ENCODE measurements at regions not wholly inside any gene's neighbourhood (a gene's known extent, or its start where the extent isn't known, plus 50 kb on each side); places are given as distances from the start of the nearest gene placed in this dataset.

DNA sequence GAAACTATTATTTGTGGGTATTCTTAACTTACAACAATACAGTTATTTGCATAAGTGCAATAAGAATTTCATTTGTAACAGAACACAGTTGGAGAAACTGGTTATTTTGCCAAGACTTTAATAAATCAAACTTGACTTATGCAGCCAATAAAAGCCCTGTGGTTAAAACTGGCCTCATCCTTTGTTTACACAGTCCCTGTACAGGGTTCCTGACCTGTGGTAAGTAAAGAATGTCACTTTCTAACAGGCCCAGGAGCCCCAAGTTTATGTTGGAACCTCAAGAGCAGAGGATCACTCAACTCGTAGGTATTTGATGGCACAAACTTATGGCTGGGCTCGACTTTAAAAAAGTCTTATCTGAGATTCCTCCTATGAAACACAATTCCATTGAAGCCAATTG, 88.6 kb upstream of the PTCHD1 start:
- intact Hi-C loops (cut with DNase I): no loop called here
- Histone ChIP-seq H3K9me3 (no peaks in the 10 kb centered on the region), H3K27ac (no peak overlapping the region), H3K36me3 (no peaks in the 10 kb centered on the region), H3K4me1 (no peaks in the 10 kb centered on the region), H3K4me3 (no peak overlapping the region), H3K27me3 (no peaks in the 10 kb centered on the region)
- whole genome bisulfite sequencing, 2 donors: 19 to 26% methylated on average over 2 of the region's 2 CpGs
- DNase-seq: no peak
- TF ChIP-seq, protein P1, sequence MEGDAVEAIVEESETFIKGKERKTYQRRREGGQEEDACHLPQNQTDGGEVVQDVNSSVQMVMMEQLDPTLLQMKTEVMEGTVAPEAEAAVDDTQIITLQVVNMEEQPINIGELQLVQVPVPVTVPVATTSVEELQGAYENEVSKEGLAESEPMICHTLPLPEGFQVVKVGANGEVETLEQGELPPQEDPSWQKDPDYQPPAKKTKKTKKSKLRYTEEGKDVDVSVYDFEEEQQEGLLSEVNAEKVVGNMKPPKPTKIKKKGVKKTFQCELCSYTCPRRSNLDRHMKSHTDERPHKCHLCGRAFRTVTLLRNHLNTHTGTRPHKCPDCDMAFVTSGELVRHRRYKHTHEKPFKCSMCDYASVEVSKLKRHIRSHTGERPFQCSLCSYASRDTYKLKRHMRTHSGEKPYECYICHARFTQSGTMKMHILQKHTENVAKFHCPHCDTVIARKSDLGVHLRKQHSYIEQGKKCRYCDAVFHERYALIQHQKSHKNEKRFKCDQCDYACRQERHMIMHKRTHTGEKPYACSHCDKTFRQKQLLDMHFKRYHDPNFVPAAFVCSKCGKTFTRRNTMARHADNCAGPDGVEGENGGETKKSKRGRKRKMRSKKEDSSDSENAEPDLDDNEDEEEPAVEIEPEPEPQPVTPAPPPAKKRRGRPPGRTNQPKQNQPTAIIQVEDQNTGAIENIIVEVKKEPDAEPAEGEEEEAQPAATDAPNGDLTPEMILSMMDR (IDR thresholded peaks at IDR 0.05): no peak
- TF ChIP-seq POLR2A (IDR thresholded peaks at IDR 0.05): no peak

DNA sequence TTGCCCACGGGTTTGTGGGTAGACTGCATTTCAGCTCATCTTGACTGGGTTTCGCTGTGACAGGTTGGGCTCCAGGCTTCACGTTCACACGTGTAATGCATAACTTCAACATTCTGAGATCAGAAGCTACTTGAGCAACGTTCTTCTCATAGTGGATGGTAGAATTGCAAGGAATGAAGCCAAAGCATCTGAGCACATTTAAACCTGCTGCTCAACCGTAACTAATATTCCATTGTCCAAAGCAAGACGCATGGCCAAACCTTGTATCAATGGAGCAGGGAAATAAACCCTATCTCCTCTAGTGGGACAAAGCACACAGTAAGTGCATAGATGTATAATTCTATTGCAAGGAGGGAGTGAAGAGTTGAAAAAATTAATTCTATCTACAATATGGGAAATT, 86.5 kb upstream of the PTCHD1 start:
- WGBS, 2 donors: 57 to 62% methylated on average over 7 of the region's 7 CpGs
- Histone ChIP-seq H3K4me1 (no peaks in the 10 kb centered on the region), H3K27me3 (no peaks in the 10 kb centered on the region), H3K4me3 (no peak overlapping the region), H3K9me3 (peaks cover 0 to 5% (median 0%) of the 10 kb centered on the region in 3 donors), H3K36me3 (no peaks in the 10 kb centered on the region), H3K27ac (no peak overlapping the region)
- DNase-seq: no peak
- TF ChIP-seq, protein P1 (IDR thresholded peaks at IDR 0.05): no peak
- TF ChIP-seq POLR2A (IDR thresholded peaks at IDR 0.05): no peak
- intact Hi-C loops (cut with DNase I): no loop called here

DNA sequence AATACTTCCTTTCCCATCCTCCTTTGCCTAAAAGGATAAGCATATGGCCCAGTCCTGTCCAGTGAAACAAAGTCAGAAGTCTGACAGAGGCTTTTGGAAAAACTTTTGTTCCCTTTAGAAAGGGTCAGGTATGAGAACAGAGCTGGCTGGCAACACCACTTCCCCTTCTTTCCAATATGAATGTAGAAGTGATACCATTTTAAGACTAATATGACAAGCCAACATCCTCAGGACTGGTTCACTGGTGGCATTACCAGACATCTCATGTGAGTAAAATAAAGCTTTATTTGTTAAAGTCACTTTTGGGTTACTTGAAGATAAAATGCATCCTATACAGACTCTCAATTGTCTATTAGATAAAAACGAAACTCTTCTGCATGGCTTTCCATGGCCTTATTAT, 83.6 kb upstream of the PTCHD1 start:
- Histone ChIP-seq H3K4me1 (no peaks in the 10 kb centered on the region), H3K27ac (no peak overlapping the region), H3K36me3 (no peaks in the 10 kb centered on the region), H3K9me3 (peaks cover 0 to 5% (median 0%) of the 10 kb centered on the region in 3 donors), H3K4me3 (no peak overlapping the region), H3K27me3 (no peaks in the 10 kb centered on the region)
- DNase-seq: no peak
- TF ChIP-seq, protein P1 (IDR thresholded peaks at IDR 0.05): no peak
- no peak for TF ChIP-seq POLR2A (IDR thresholded peaks at IDR 0.05)
- WGBS, 2 donors: 52 to 79% methylated on average over 1 of the region's 1 CpG
- intact Hi-C loops (cut with DNase I): no loop called here

DNA sequence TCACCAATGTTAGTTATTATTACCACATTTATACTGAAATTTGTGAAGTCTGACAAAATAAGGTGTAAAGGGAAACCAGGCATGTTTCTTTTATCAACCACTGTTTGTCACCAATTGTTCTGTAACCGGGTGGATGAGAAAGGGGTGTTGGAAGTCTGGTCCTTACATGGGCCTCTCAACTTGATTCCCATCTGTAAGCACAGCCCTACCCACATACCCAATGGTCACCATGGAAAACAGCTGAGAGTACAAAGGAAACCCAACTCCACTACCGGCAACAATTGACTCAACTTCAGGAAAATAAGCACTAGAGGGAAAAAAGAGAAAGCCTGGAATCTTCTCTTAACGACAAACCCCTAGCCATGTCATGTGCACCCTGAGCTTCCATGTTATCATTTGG, 70.8 kb upstream of the PTCHD1 start:
- Histone ChIP-seq H3K27ac (no peak overlapping the region), H3K27me3 (no peaks in the 10 kb centered on the region), H3K4me1 (no peaks in the 10 kb centered on the region), H3K4me3 (no peak overlapping the region), H3K9me3 (no peaks in the 10 kb centered on the region), H3K36me3 (no peaks in the 10 kb centered on the region)
- TF ChIP-seq, protein P1 (IDR thresholded peaks at IDR 0.05): no peak
- TF ChIP-seq POLR2A (IDR thresholded peaks at IDR 0.05): no peak
- 70% methylated on average over 3 of the region's 3 CpGs for WGBS, 2 donors
- intact Hi-C loops (cut with DNase I): no loop called here
- DNase-seq: no peak

DNA sequence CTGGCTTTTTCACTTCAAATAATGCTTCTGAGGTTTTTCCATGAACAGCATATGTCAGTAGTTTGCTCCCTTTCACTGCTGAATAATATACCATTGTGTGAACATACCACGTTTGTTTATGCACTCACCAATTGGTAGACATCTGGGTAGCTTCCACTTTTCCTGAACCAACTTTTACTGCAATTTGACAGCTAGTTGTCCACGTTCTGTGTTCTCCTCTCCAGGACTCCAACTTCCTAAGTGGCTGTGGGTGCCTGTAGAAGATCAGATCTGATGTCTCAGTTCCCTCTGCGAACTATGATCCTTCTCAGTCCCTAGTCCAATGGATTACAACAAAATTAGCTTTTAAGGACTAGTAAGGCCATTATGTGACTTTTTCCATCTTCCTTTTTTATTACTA, 64.7 kb upstream of the PTCHD1 start:
- DNase-seq: no peak
- 31 to 73% methylated on average over 2 to 3 of the region's 3 CpGs for whole genome bisulfite sequencing, 2 donors
- H3K9me3 ChIP-seq: no peaks in the 10 kb centered on the region
- H3K36me3 ChIP-seq: no peaks in the 10 kb centered on the region
- no peak overlapping the region for H3K4me3 ChIP-seq
- no peak for TF ChIP-seq POLR2A (IDR thresholded peaks at IDR 0.05)
- TF ChIP-seq, protein P1 (IDR thresholded peaks at IDR 0.05): no peak
- intact Hi-C loops (cut with DNase I): no loop called here
- no peak overlapping the region for H3K27ac ChIP-seq
- H3K27me3 ChIP-seq: no peaks in the 10 kb centered on the region
- H3K4me1 ChIP-seq: no peaks in the 10 kb centered on the region

Measured in esophagus squamous epithelium (tissue), 5 donors.